Hepatocyte (in vitro differentiated cells): ENCODE measurements at regions not wholly inside any gene's neighbourhood (a gene's known extent, or its start where the extent isn't known, plus 50 kb on each side); places are given as distances from the start of the nearest gene placed in this dataset.

Experiments used
- DNase-seq: peaks from one replicate; pipeline ENCODE4 v3.0.0-alpha.2; 2016; ENCODE audit warnings: low spot score
- H2AFZ ChIP-seq: fragments of 200-600 bp; sonication (generic); 2 replicates; pipeline ENCODE4 v1.6.0; 2016; ENCODE audit warnings: antibody characterized with exemption, mild to moderate bottlenecking
- H3K27ac ChIP-seq: fragments of 200-600 bp; sonication (generic); 2 replicates; pipeline ENCODE4 v1.5.1; 2016; ENCODE audit warnings: mild to moderate bottlenecking
- H3K27me3 ChIP-seq: fragments of 200-600 bp; sonication (generic); 2 replicates; pipeline ENCODE4 v1.6.1; 2016
- H3K36me3 ChIP-seq: fragments of 200-600 bp; sonication (generic); replicated peaks from 2 replicates; pipeline ENCODE4 v1.5.1; 2016; ENCODE audit warnings: low read depth; ENCODE audit not compliant: insufficient read depth
- H3K4me1 ChIP-seq: fragments of 200-600 bp; sonication (generic); 2 replicates; pipeline ENCODE4 v1.5.1; 2016; ENCODE audit warnings: mild to moderate bottlenecking, moderate library complexity; ENCODE audit not compliant: insufficient read depth
- H3K4me2 ChIP-seq: fragments of 200-600 bp; sonication (generic); 2 replicates; pipeline ENCODE4 v1.6.0; 2016
- H3K4me3 ChIP-seq: fragments of 200-600 bp; sonication (generic); 2 replicates; pipeline ENCODE4 v1.5.1; 2016; ENCODE audit warnings: mild to moderate bottlenecking
- H3K79me2 ChIP-seq: fragments of 200-600 bp; sonication (generic); 2 replicates; pipeline ENCODE4 v1.6.0; 2017; ENCODE audit warnings: mild to moderate bottlenecking
- H3K9me2 ChIP-seq: fragments of 200-600 bp; sonication (generic); replicated peaks from 2 replicates; pipeline ENCODE4 v1.6.0; 2017; ENCODE audit warnings: mild to moderate bottlenecking; ENCODE audit not compliant: insufficient read depth
- H3K9me3 ChIP-seq: fragments of 200-600 bp; sonication (generic); 2 replicates; pipeline ENCODE4 v1.5.1; 2016; ENCODE audit warnings: low read depth, mild to moderate bottlenecking
- H4K20me1 ChIP-seq: fragments of 200-600 bp; sonication (generic); 2 replicates; pipeline ENCODE4 v1.6.0; 2016; ENCODE audit warnings: mild to moderate bottlenecking; ENCODE audit not compliant: insufficient read depth, poor library complexity, severe bottlenecking
- EZH2 ChIP-seq: fragments of 200-600 bp; sonication (generic); IDR thresholded peaks from 2 replicates; pipeline ENCODE4 v1.6.1; 2016; ENCODE audit warnings: antibody characterized with exemption, mild to moderate bottlenecking, borderline replicate concordance
- EZH2phosphoT487 ChIP-seq: fragments of 200-600 bp; sonication (generic); IDR thresholded peaks from one replicate; pipeline ENCODE4 v1.6.1; 2018; ENCODE audit warnings: antibody characterized with exemption, mild to moderate bottlenecking, low read depth, moderate library complexity; ENCODE audit not compliant: unreplicated experiment, severe bottlenecking
- WGBS: methylation state at CpG from one replicate; pipeline ENCODE4 v1.1.6; 2016; ENCODE audit warnings: low lambda C conversion rate; ENCODE audit errors: missing lambda C conversion rate; 5-methylcytosine and 5-hydroxymethylcytosine counted together
- TF ChIP-seq, protein P1 (sequence below): fragments of 200-600 bp; sonication (generic); IDR thresholded peaks from 2 replicates; pipeline ENCODE4 v1.5.1; 2016; ENCODE audit warnings: antibody characterized with exemption, mild to moderate bottlenecking; ENCODE audit not compliant: poor library complexity

DNA sequence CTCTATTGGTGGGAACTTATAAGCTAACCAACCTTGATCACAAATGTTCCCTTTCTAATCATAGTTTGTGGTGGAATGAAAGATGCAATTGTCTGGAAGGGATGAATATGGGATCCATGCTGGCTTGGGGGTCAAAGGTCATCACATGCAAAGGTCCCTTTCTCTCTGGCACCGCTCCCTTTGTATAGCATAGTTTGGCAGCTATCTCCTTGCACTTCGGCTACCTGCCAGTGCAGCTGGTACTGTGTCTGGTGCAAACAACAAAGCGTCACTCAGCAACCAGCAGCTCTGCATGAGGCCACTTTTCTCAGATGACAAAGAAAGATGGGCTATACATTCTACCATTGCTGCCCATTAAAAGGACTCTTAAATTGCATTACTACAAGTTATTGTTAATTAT is 188.2 kb upstream of the NFIA start:
- Histone ChIP-seq H3K36me3 (no peaks in the 10 kb centered on the region), H3K27me3 (peaks cover 9% of the 10 kb centered on the region), H3K4me2 (no peak overlapping the region), H3K4me1 (no peaks in the 10 kb centered on the region), H2AFZ (no peak overlapping the region), H3K27ac (no peak overlapping the region), H3K4me3 (no peak overlapping the region), H3K9me3 (no peaks in the 10 kb centered on the region), H4K20me1 (no peaks in the 10 kb centered on the region), H3K79me2 (no peaks in the 10 kb centered on the region), H3K9me2 (no peaks in the 10 kb centered on the region)
- WGBS, result 87% methylated on average over 3 of the region's 3 CpGs
- DNase-seq, result no peak
- TF ChIP-seq, protein P1, sequence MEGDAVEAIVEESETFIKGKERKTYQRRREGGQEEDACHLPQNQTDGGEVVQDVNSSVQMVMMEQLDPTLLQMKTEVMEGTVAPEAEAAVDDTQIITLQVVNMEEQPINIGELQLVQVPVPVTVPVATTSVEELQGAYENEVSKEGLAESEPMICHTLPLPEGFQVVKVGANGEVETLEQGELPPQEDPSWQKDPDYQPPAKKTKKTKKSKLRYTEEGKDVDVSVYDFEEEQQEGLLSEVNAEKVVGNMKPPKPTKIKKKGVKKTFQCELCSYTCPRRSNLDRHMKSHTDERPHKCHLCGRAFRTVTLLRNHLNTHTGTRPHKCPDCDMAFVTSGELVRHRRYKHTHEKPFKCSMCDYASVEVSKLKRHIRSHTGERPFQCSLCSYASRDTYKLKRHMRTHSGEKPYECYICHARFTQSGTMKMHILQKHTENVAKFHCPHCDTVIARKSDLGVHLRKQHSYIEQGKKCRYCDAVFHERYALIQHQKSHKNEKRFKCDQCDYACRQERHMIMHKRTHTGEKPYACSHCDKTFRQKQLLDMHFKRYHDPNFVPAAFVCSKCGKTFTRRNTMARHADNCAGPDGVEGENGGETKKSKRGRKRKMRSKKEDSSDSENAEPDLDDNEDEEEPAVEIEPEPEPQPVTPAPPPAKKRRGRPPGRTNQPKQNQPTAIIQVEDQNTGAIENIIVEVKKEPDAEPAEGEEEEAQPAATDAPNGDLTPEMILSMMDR, result no peak
- no peak for TF ChIP-seq EZH2phosphoT487
- TF ChIP-seq EZH2, result no peak

DNA sequence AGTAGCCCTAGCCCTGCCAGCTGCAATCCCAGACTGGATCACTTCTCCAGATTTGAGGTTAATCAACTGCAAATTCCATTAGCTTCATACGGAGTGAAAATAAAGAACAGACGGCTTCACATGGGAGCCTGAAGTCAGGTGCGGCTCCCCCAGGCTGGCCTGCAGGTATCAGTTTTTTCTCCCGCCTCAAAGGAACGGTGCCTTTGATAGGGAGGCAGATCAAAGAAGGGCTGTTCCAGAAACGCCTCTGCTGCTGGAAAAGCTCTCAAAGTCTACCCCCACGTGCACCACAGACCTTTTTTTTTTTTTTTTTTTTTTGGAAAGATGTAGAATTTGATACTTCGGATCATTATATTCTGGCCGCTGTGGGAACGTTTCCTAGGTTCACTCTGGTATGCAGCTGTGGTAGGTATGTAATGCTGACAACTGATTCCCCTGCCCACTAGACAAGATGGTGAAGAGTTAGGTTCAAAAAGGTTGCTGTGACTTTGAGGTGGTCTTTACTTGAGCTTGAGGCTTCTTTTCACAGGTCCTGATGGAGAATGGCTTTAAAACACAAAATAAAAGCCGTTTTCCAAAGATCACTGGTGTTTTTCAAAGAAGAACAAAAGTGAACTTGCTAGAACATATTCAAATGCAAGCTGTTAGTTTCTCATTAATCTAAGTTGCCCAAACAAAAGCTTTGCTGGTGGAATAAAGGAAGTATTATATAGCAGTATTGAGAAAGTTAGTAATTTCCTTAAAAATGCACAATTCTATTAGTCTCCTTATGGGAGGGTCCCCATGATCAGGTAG is 189.0 kb upstream of the NFIA start:
- Histone ChIP-seq H3K79me2 (no peaks in the 10 kb centered on the region), H3K4me2 (no peak overlapping the region), H3K9me3 (no peaks in the 10 kb centered on the region), H3K9me2 (no peaks in the 10 kb centered on the region), H2AFZ (no peak overlapping the region), H3K27me3 (peaks cover 9% of the 10 kb centered on the region), H4K20me1 (no peaks in the 10 kb centered on the region), H3K36me3 (no peaks in the 10 kb centered on the region), H3K4me1 (no peaks in the 10 kb centered on the region), H3K27ac (no peak overlapping the region), H3K4me3 (no peak overlapping the region)
- DNase-seq, result no peak
- 42% methylated on average over 11 of the region's 11 CpGs for WGBS
- TF ChIP-seq EZH2 (no peak), EZH2phosphoT487 (no peak)
- TF ChIP-seq, protein P1, result no peak

DNA sequence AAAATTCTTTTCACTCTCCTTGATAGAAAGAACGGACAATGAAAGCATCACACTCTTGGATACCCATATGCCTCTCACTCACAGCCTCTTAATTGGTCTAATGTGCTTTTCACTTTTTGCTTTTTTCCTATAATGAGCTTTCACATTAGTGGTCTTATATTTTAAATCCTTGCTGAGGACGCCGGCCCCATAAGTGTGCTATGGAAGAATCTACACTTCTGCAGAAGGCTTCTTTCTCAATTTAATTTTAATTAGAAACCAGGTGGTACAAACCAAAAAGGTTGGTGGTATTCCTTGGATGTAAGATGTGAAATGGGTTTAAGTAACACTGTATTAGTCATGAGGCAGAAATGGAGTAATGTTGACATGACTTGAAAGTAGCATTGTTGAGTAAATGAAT is 190.6 kb upstream of the NFIA start:
- WGBS, result 86% methylated on average over 3 of the region's 3 CpGs

More for the DNA sequence above, 190.6 kb upstream of the NFIA start:
- H4K20me1 ChIP-seq, result no peaks in the 10 kb centered on the region
- peaks cover 13% of the 10 kb centered on the region for H3K27me3 ChIP-seq
- no peak overlapping the region for H3K4me3 ChIP-seq
- DNase-seq, result no peak
- H2AFZ ChIP-seq, result no peak overlapping the region
- no peaks in the 10 kb centered on the region for H3K36me3 ChIP-seq
- H3K27ac ChIP-seq, result no peak overlapping the region
- TF ChIP-seq EZH2 (no peak), EZH2phosphoT487 (no peak)
- TF ChIP-seq, protein P1, result no peak
- no peaks in the 10 kb centered on the region for H3K4me1 ChIP-seq
- H3K4me2 ChIP-seq, result no peak overlapping the region
- H3K79me2 ChIP-seq, result no peaks in the 10 kb centered on the region
- H3K9me3 ChIP-seq, result no peaks in the 10 kb centered on the region
- no peaks in the 10 kb centered on the region for H3K9me2 ChIP-seq
